Testis (tissue), 2 donors: ENCODE measurements at regions not wholly inside any gene's neighbourhood (a gene's known extent, or its start where the extent isn't known, plus 50 kb on each side); places are given as distances from the start of the nearest gene placed in this dataset.

Experiments
- POLR2A ChIP-seq: fragments of 450-650 bp; IDR thresholded peaks from one replicate; pipeline ENCODE4 v1.6.1; 2017; ENCODE audit warnings: antibody characterized with exemption, mild to moderate bottlenecking, moderate library complexity
- TF ChIP-seq, protein P1 (sequence below), 3 experiments: fragments of 450-650 bp in 2 of 3; fragments of 200-600 bp in 1 of 3; sonication (generic) in 1 of 3; IDR thresholded peaks; one replicate each; pipeline ENCODE4 v1.5.1; 2016 to 2019; ENCODE audit warnings: antibody characterized with exemption in 3 of 3, mild to moderate bottlenecking in 2 of 3, moderate library complexity in 1 of 3

DNA sequence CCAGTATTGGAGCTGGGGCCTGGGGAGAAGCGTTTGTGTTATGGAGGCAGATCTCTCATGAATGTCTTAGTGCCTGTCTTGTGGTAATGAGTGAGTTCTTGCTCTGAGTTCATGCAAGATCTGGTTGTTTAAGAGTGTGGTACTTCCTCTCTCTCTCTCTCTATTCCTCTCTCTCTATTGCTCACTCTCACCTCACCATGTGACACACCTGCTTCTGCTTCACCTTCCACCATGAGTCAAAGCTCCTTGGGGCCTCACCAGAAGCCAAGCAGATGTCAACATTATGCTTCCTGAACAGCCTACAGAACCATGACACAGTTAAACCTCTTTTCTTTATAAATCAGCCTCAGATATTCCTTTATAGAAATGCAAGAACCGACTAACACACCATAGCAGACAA, 242.7 kb upstream of the ADRA1B start:
- TF ChIP-seq POLR2A: no peak
- TF ChIP-seq, protein P1, sequence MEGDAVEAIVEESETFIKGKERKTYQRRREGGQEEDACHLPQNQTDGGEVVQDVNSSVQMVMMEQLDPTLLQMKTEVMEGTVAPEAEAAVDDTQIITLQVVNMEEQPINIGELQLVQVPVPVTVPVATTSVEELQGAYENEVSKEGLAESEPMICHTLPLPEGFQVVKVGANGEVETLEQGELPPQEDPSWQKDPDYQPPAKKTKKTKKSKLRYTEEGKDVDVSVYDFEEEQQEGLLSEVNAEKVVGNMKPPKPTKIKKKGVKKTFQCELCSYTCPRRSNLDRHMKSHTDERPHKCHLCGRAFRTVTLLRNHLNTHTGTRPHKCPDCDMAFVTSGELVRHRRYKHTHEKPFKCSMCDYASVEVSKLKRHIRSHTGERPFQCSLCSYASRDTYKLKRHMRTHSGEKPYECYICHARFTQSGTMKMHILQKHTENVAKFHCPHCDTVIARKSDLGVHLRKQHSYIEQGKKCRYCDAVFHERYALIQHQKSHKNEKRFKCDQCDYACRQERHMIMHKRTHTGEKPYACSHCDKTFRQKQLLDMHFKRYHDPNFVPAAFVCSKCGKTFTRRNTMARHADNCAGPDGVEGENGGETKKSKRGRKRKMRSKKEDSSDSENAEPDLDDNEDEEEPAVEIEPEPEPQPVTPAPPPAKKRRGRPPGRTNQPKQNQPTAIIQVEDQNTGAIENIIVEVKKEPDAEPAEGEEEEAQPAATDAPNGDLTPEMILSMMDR (IDR thresholded peaks at IDR 0.05): no peak
